Fibroblast of lung (primary cell): ENCODE measurements at regions not wholly inside any gene's neighbourhood (a gene's known extent, or its start where the extent isn't known, plus 50 kb on each side); places are given as distances from the start of the nearest gene placed in this dataset.

Experiments
- DNase-seq, 2 donors: peaks; one replicate each; pipeline versions ENCODE4 v3.0.0 to v3.0.0-alpha.2; 2010; ENCODE audit warnings: low read depth in 2 of 2
- H2AFZ ChIP-seq: 2 replicates; pipeline ENCODE4 v1.5.1; 2012; ENCODE audit warnings: low read length, control low read depth, inconsistent platforms
- H3K27ac ChIP-seq: 2 replicates; pipeline ENCODE4 v1.5.1; 2011; ENCODE audit warnings: low read length, control low read depth; ENCODE audit not compliant: insufficient read depth
- H3K27me3 ChIP-seq: 2 replicates; pipeline ENCODE4 v1.5.1; 2011; ENCODE audit warnings: mild to moderate bottlenecking, low read length; ENCODE audit not compliant: control insufficient read depth, insufficient read depth
- H3K36me3 ChIP-seq: 2 replicates; pipeline ENCODE4 v1.5.1; 2011; ENCODE audit warnings: low read length; ENCODE audit not compliant: control insufficient read depth, insufficient read depth
- H3K4me1 ChIP-seq: 2 replicates; pipeline ENCODE4 v1.5.1; 2011; ENCODE audit warnings: low read length; ENCODE audit not compliant: control insufficient read depth, insufficient read depth; ENCODE audit errors: extremely low read depth
- H3K4me2 ChIP-seq: 2 replicates; pipeline ENCODE4 v1.5.1; 2011; ENCODE audit warnings: low read length, control low read depth; ENCODE audit not compliant: insufficient read depth; ENCODE audit errors: extremely low read depth
- H3K4me3 ChIP-seq, 4 experiments: fragments of 200-600 bp in 1 of 4; sonication (generic) in 1 of 4; replicated peaks in 1 of 4; 2 replicates each; pipeline ENCODE4 v1.5.1; 2011 to 2016; ENCODE audit warnings: low read length in 4 of 4, low read depth in 3 of 4, mild to moderate bottlenecking in 3 of 4, control low read depth in 2 of 4, inconsistent platforms in 1 of 4, mixed read lengths in 1 of 4; ENCODE audit not compliant: insufficient read depth in 1 of 4; ENCODE audit errors: control extremely low read depth in 1 of 4
- H3K79me2 ChIP-seq: 2 replicates; pipeline ENCODE4 v1.5.1; 2012; ENCODE audit warnings: mild to moderate bottlenecking, low read length, inconsistent platforms; ENCODE audit not compliant: control insufficient read depth, insufficient read depth
- H3K9ac ChIP-seq: 2 replicates; pipeline ENCODE4 v1.5.1; 2011; ENCODE audit warnings: mild to moderate bottlenecking, low read length, control low read depth; ENCODE audit not compliant: insufficient read depth
- H3K9me3 ChIP-seq: 2 replicates; pipeline ENCODE4 v1.5.1; 2012; ENCODE audit warnings: low read depth, low read length; ENCODE audit not compliant: control insufficient read depth, insufficient read depth
- H4K20me1 ChIP-seq: 2 replicates; pipeline ENCODE4 v1.5.1; 2011; ENCODE audit warnings: low read length; ENCODE audit not compliant: control insufficient read depth, insufficient read depth; ENCODE audit errors: extremely low read depth
- CTCF ChIP-seq, 2 donors: IDR thresholded peaks in 1 of 2; conservative IDR thresholded peaks in 1 of 2; 1 replicate in 1 of 2; 2 replicates in 1 of 2; pipeline ENCODE4 v1.5.1; 2011 to 2012; ENCODE audit warnings: low read length in 2 of 2, control low read depth in 1 of 2, inconsistent platforms in 1 of 2, low read depth in 1 of 2, mild to moderate bottlenecking in 1 of 2
- EZH2 ChIP-seq: IDR thresholded peaks from 2 replicates; pipeline ENCODE4 v1.5.1; 2012; ENCODE audit warnings: low read length, control low read depth, mild to moderate bottlenecking; ENCODE audit errors: missing control alignments

- H3K4me3 ChIP-seq = no peak overlapping the region
- DNase-seq = peak; percentile 28 to 85
- H3K79me2 ChIP-seq = no peaks in the 10 kb centered on the region
- H3K4me1 ChIP-seq = no peaks in the 10 kb centered on the region
- TF ChIP-seq CTCF (conservative IDR thresholded peaks at IDR 0.05 in 1 of 2, IDR thresholded peaks at IDR 0.05 in 1 of 2; ENCODE audit: low read depth in 1 of 2, low read length in 2 of 2) (peak; percentile 20 to 38), EZH2 (no peak)
- no peaks in the 10 kb centered on the region for H4K20me1 ChIP-seq
- H3K36me3 ChIP-seq = no peaks in the 10 kb centered on the region
- H2AFZ ChIP-seq = no peak overlapping the region
- H3K9ac ChIP-seq = no peak overlapping the region
- no peak overlapping the region for H3K4me2 ChIP-seq
- H3K9me3 ChIP-seq = no peaks in the 10 kb centered on the region
- H3K27ac ChIP-seq = no peak overlapping the region
- H3K27me3 ChIP-seq = no peaks in the 10 kb centered on the region
Observed at GRCh38 chr4:180947425-180947824, 1295.8 kb upstream of the TENM3 start.

- Histone ChIP-seq H4K20me1 (no peaks in the 10 kb centered on the region), H3K9me3 (no peaks in the 10 kb centered on the region), H3K9ac (no peak overlapping the region), H3K27ac (no peak overlapping the region), H3K79me2 (no peaks in the 10 kb centered on the region), H3K4me1 (no peaks in the 10 kb centered on the region), H3K4me3 (no peak overlapping the region), H3K4me2 (no peak overlapping the region), H3K27me3 (no peaks in the 10 kb centered on the region), H2AFZ (no peak overlapping the region), H3K36me3 (no peaks in the 10 kb centered on the region)
- peak in 1 of 2 donors; percentile 12 for DNase-seq
- no peak for TF ChIP-seq EZH2
- no peak for TF ChIP-seq CTCF (conservative IDR thresholded peaks at IDR 0.05 in 1 of 2, IDR thresholded peaks at IDR 0.05 in 1 of 2; ENCODE audit: low read depth in 1 of 2, low read length in 2 of 2)
Observed at GRCh38 chr4:180949424-180950213, 1293.6 kb upstream of the TENM3 start.

- Histone ChIP-seq H3K36me3 (no peaks in the 10 kb centered on the region), H3K27ac (no peak overlapping the region), H4K20me1 (no peaks in the 10 kb centered on the region), H3K9me3 (no peaks in the 10 kb centered on the region), H3K4me1 (no peaks in the 10 kb centered on the region), H3K9ac (no peak overlapping the region), H3K4me3 (no peak overlapping the region), H3K27me3 (no peaks in the 10 kb centered on the region), H3K4me2 (no peak overlapping the region), H2AFZ (no peak overlapping the region), H3K79me2 (no peaks in the 10 kb centered on the region)
- DNase-seq = no peak
- TF ChIP-seq CTCF (conservative IDR thresholded peaks at IDR 0.05 in 1 of 2, IDR thresholded peaks at IDR 0.05 in 1 of 2; ENCODE audit: low read depth in 1 of 2, low read length in 2 of 2) = no peak
- TF ChIP-seq EZH2 = no peak
Observed at GRCh38 chr4:180950377-180950776, 1292.8 kb upstream of the TENM3 start.
